SK-N-SH (cell line): ENCODE measurements at regions not wholly inside any gene's neighbourhood (a gene's known extent, or its start where the extent isn't known, plus 50 kb on each side); places are given as distances from the start of the nearest gene placed in this dataset.

Experiments
- CTCF ChIA-PET: fragments of 300-600, 350-600 bp; formaldehyde crosslinking; extraction: SDS; loops from one replicate; lab custom pipeline; 2021; lab: Yijun Ruan, JAX
- POLR2A ChIA-PET: fragments of 350-600 bp; sonication (Branson Sonifier 250); formaldehyde crosslinking; extraction: SDS; loops from one replicate; lab custom pipeline; 2020; ENCODE audit warnings: antibody characterized with exemption, inconsistent platforms; lab: Yijun Ruan, JAX
- DNase-seq: peaks from one replicate; pipeline ENCODE4 v3.0.0; 2012
- H2AFZ ChIP-seq: fragments of 200-600 bp; sonication (generic); 2 replicates; pipeline ENCODE4 v1.8.1; 2016; ENCODE audit warnings: antibody characterized with exemption, mild to moderate bottlenecking, low read depth
- H3F3A ChIP-seq: fragments of 200-600 bp; sonication (generic); replicated peaks from 2 replicates; pipeline ENCODE3; 2016; ENCODE audit warnings: antibody characterized with exemption, mild to moderate bottlenecking; ENCODE audit not compliant: insufficient read depth
- H3K27ac ChIP-seq, 2 experiments: fragments of 200-500 bp in 1 of 2; fragments of 200-600 bp in 1 of 2; sonication (Bioruptor generic) in 1 of 2; sonication (generic), shearing (Covaris generic) in 1 of 2; 2 replicates each; pipeline versions ENCODE4 v1.5.1 to v1.6.1; 2014 to 2016; ENCODE audit warnings: low read depth in 2 of 2, inconsistent platforms in 1 of 2, low read length in 1 of 2, mild to moderate bottlenecking in 1 of 2, mixed read lengths in 1 of 2
- H3K27me3 ChIP-seq: fragments of 200-600 bp; sonication (generic), shearing (Covaris generic); 2 replicates; pipeline ENCODE4 v1.6.1; 2016; ENCODE audit warnings: mixed run types; ENCODE audit not compliant: insufficient read depth
- H3K36me3 ChIP-seq, 2 experiments: fragments of 200-500 bp in 1 of 2; fragments of 200-600 bp in 1 of 2; sonication (Bioruptor generic) in 1 of 2; sonication (generic) in 1 of 2; replicated peaks in 1 of 2; 2 replicates each; pipeline versions ENCODE3 to v1.5.1; 2014 to 2016; ENCODE audit warnings: low read length in 1 of 2, mild to moderate bottlenecking in 1 of 2; ENCODE audit not compliant: insufficient read depth in 2 of 2, control insufficient read depth in 1 of 2
- H3K4me1 ChIP-seq, 2 experiments: fragments of 200-500 bp in 1 of 2; fragments of 200-600 bp in 1 of 2; sonication (Bioruptor generic) in 1 of 2; sonication (generic), shearing (Covaris generic) in 1 of 2; 2 replicates each; pipeline versions ENCODE4 v1.5.1 to v1.6.1; 2014 to 2016; ENCODE audit warnings: low read depth in 1 of 2, low read length in 1 of 2, mixed run types in 1 of 2; ENCODE audit not compliant: insufficient read depth in 2 of 2, control insufficient read depth in 1 of 2
- H3K4me2 ChIP-seq: fragments of 200-600 bp; sonication (generic), shearing (Covaris generic); 2 replicates; pipeline ENCODE4 v1.6.1; 2017; ENCODE audit warnings: mixed run types
- H3K4me3 ChIP-seq, 2 experiments: fragments of 200-500 bp in 1 of 2; fragments of 200-600 bp in 1 of 2; sonication (Bioruptor generic) in 1 of 2; sonication (generic), shearing (Covaris generic) in 1 of 2; 2 replicates each; pipeline versions ENCODE4 v1.5.1 to v1.8.1; 2014 to 2016; ENCODE audit warnings: low read depth in 2 of 2, inconsistent platforms in 1 of 2, low read length in 1 of 2, mild to moderate bottlenecking in 1 of 2, mixed read lengths in 1 of 2, moderate library complexity in 1 of 2
- H3K79me2 ChIP-seq: fragments of 200-600 bp; sonication (generic); 2 replicates; pipeline ENCODE4 v1.8.1; 2017; ENCODE audit warnings: mild to moderate bottlenecking; ENCODE audit not compliant: insufficient read depth
- H3K9ac ChIP-seq: fragments of 200-600 bp; sonication (generic); 2 replicates; pipeline ENCODE4 v1.6.1; 2017; ENCODE audit warnings: mixed run types
- H3K9me2 ChIP-seq: fragments of 200-600 bp; sonication (generic); 2 replicates; pipeline ENCODE4 v1.6.1; 2017; ENCODE audit warnings: mixed run types
- H3K9me3 ChIP-seq: fragments of 200-600 bp; sonication (generic); 2 replicates; pipeline ENCODE4 v1.6.1; 2017; ENCODE audit warnings: mixed run types, mild to moderate bottlenecking, moderate library complexity
- H4K20me1 ChIP-seq: fragments of 200-600 bp; sonication (generic); 2 replicates; pipeline ENCODE4 v1.6.1; 2017; ENCODE audit warnings: mild to moderate bottlenecking, mixed run types; ENCODE audit not compliant: insufficient read depth
- ELF1 ChIP-seq: IDR thresholded peaks from 2 replicates; pipeline ENCODE4 v1.4.0; 2012
- FOXJ3 ChIP-seq: sonication (generic); formaldehyde crosslinking; IDR thresholded peaks from 2 replicates; pipeline ENCODE4 v1.5.1; 2020; ENCODE audit warnings: mild to moderate bottlenecking, missing genetic modification reagents
- IRF3 ChIP-seq: fragments of 150-350 bp; IDR thresholded peaks from 2 replicates; pipeline ENCODE4 v1.6.1; 2016; ENCODE audit warnings: mild to moderate bottlenecking, low read depth, low read length
- JUND ChIP-seq: IDR thresholded peaks from 2 replicates; pipeline ENCODE4 v1.4.0; 2012
- NRF1 ChIP-seq: IDR thresholded peaks from 2 replicates; pipeline ENCODE4 v1.6.1; 2012; ENCODE audit warnings: low read depth, mild to moderate bottlenecking, low read length
- PBX3 ChIP-seq: IDR thresholded peaks from 2 replicates; pipeline ENCODE4; 2012
- POLR2AphosphoS5 ChIP-seq: IDR thresholded peaks from 2 replicates; pipeline ENCODE4 v1.6.1; 2012; ENCODE audit warnings: low read depth, low read length
- RAD21 ChIP-seq: IDR thresholded peaks from 2 replicates; pipeline ENCODE4 v1.6.1; 2012; ENCODE audit warnings: mild to moderate bottlenecking, low read length
- REST ChIP-seq: IDR thresholded peaks from 2 replicates; pipeline ENCODE4 v1.6.1; 2012; ENCODE audit warnings: mild to moderate bottlenecking, low read depth, low read length, moderate library complexity
- TEAD4 ChIP-seq: IDR thresholded peaks from 2 replicates; pipeline ENCODE4 v1.4.0; 2012; ENCODE audit warnings: mild to moderate bottlenecking, borderline replicate concordance; ENCODE audit not compliant: insufficient read depth
- USF1 ChIP-seq: IDR thresholded peaks from 2 replicates; pipeline ENCODE4 v1.4.0; 2012; ENCODE audit warnings: low read depth, borderline replicate concordance
- USF2 ChIP-seq: fragments of 150-350 bp; IDR thresholded peaks from 2 replicates; pipeline ENCODE4 v1.6.1; 2017; ENCODE audit warnings: antibody characterized with exemption, low read length, low read depth, borderline replicate concordance
- ZBTB33 ChIP-seq: IDR thresholded peaks from 2 replicates; pipeline ENCODE4 v1.4.0; 2012; ENCODE audit warnings: low read depth, borderline replicate concordance
- WGBS: methylation state at CpG from one replicate; pipeline ENCODE4 v1.1.6; 2017; ENCODE audit warnings: low lambda C conversion rate; 5-methylcytosine and 5-hydroxymethylcytosine counted together

GRCh38 chr9:31071606-31072286 lies 1312.7 kb upstream of the ACO1 start:
- no peak overlapping the region for H3K4me3 ChIP-seq
- H3K27me3 ChIP-seq = no peaks in the 10 kb centered on the region
- no peak overlapping the region for H3K9ac ChIP-seq
- H3F3A ChIP-seq = no peaks in the 10 kb centered on the region
- H3K79me2 ChIP-seq = no peaks in the 10 kb centered on the region
- H4K20me1 ChIP-seq = no peaks in the 10 kb centered on the region
- TF ChIP-seq REST (no peak), USF2 (no peak), RAD21 (no peak), POLR2AphosphoS5 (no peak), TEAD4 (no peak), ELF1 (no peak), ZBTB33 (no peak), FOXJ3 (CRISPR knock-in tag) (no peak), PBX3 (no peak), IRF3 (no peak), NRF1 (no peak), JUND (no peak), USF1 (no peak)
- H3K9me2 ChIP-seq = no peaks in the 10 kb centered on the region
- H3K4me1 ChIP-seq = no peaks in the 10 kb centered on the region
- no peak overlapping the region for H2AFZ ChIP-seq
- DNase-seq = no peak
- H3K27ac ChIP-seq = no peak overlapping the region
- ChIA-PET CTCF (no interaction called here), POLR2A (no interaction called here)
- H3K36me3 ChIP-seq = no peaks in the 10 kb centered on the region
- H3K4me2 ChIP-seq = no peak overlapping the region
- WGBS = 67% methylated on average over 17 of the region's 23 CpGs
- no peaks in the 10 kb centered on the region for H3K9me3 ChIP-seq
